HG03139 (cell line): ENCODE measurements at regions not wholly inside any gene's neighbourhood (a gene's known extent, or its start where the extent isn't known, plus 50 kb on each side); places are given as distances from the start of the nearest gene placed in this dataset.

Source experiments
- ATAC-seq: cut with Tn5 transposase; IDR thresholded peaks from one replicate; pipeline ENCODE4 v1.9.1; 2021; ENCODE audit not compliant: unreplicated experiment

- ATAC-seq = no peak
Measured at GRCh38 chr16:65936096-65936495, 430.4 kb upstream of the CDH5 start.

GRCh38 chr16:65934443-65934842 is 432.0 kb upstream of the CDH5 start:
- no peak for ATAC-seq

GRCh38 chr16:65933703-65934102 is 432.8 kb upstream of the CDH5 start:
- no peak for ATAC-seq

- no peak for ATAC-seq
Measured at GRCh38 chr16:65932350-65933072, 434.0 kb upstream of the CDH5 start.

GRCh38 chr16:65922923-65923322 is 443.6 kb upstream of the CDH5 start:
- ATAC-seq = no peak

- ATAC-seq = no peak
Measured at GRCh38 chr16:65919986-65920376, 446.5 kb upstream of the CDH5 start.

GRCh38 chr16:65919145-65919985 is 447.1 kb upstream of the CDH5 start:
- no peak for ATAC-seq

- ATAC-seq = no peak
Measured at GRCh38 chr16:65917466-65917865, 449.0 kb upstream of the CDH5 start.

GRCh38 chr16:65916995-65917394 is 449.5 kb upstream of the CDH5 start:
- ATAC-seq = no peak

GRCh38 chr16:65910291-65910690 is 456.2 kb upstream of the CDH5 start:
- ATAC-seq = no peak

GRCh38 chr16:65909310-65910050 is 457.0 kb upstream of the CDH5 start:
- no peak for ATAC-seq

- no peak for ATAC-seq
Measured at GRCh38 chr16:65908568-65908967, 457.9 kb upstream of the CDH5 start.

GRCh38 chr16:65905331-65905730 is 461.2 kb upstream of the CDH5 start:
- ATAC-seq = no peak

GRCh38 chr16:65896448-65897153 is 469.9 kb upstream of the CDH5 start:
- no peak for ATAC-seq

GRCh38 chr16:65895906-65896305 is 470.6 kb upstream of the CDH5 start:
- no peak for ATAC-seq

GRCh38 chr16:65895486-65895885 is 471.0 kb upstream of the CDH5 start:
- no peak for ATAC-seq

GRCh38 chr16:65890203-65890602 is 476.3 kb upstream of the CDH5 start:
- ATAC-seq = no peak

- ATAC-seq = no peak
Measured at GRCh38 chr16:65889533-65889966, 476.9 kb upstream of the CDH5 start.

GRCh38 chr16:65888201-65888600 is 478.3 kb upstream of the CDH5 start:
- no peak for ATAC-seq

- ATAC-seq = no peak
Measured at GRCh38 chr16:65884018-65884417, 482.5 kb upstream of the CDH5 start.

- no peak for ATAC-seq
Measured at GRCh38 chr16:65878347-65878746, 488.1 kb upstream of the CDH5 start.
